ENCODE measurements at regions not wholly inside any gene's neighbourhood (a gene's known extent, or its start where the extent isn't known, plus 50 kb on each side); places are given as distances from the start of the nearest gene placed in this dataset.
"Not testable (repeated sequence)": the region's sequence is repeated elsewhere in the genome, so short reads cannot be mapped to it uniquely, and the experiment has no call there.

DNA sequence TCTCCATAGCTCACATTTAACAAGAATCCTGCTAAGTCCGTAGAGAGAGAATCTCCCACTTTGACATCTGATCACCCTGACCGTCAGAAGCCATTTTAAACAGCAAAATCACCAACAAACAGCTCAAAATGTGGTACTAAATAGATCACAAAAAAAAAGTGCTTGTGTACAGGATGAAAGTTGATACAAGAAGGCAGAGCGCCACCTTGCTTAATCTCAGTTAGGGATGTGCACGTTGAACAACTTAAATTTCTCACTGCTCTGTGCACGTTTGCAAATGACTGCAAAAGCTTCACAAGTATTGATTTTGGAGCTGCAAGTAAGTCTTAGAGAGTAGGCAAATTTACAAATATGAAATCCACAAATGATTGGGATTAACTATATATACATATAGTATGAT, 63.1 kb upstream of the NREP start:
- no peak for DNase-seq (ENCODE audit: low read depth in 2 of 2)

DNA sequence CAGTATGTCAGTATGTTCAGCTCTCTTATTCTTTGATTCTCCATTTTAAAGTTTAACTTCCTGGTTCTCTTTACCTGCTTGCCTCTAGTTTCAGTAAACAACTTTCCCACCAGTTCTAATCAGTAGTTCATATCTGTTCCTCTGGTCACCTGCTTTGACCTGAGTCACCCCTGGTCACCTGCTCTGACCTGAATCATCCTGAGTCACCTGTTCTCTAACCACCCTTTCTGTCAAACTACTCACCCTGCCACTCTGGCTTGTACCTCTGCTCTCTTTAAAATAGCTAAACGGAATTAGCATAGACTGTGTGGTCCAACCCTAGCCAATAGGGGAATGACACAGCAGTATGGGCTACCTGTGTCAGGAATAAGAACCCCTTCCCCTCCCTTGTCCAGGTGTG, 62.0 kb upstream of the NREP start:
- not testable (repeated sequence) for DNase-seq (ENCODE audit: low read depth in 2 of 2)

DNA sequence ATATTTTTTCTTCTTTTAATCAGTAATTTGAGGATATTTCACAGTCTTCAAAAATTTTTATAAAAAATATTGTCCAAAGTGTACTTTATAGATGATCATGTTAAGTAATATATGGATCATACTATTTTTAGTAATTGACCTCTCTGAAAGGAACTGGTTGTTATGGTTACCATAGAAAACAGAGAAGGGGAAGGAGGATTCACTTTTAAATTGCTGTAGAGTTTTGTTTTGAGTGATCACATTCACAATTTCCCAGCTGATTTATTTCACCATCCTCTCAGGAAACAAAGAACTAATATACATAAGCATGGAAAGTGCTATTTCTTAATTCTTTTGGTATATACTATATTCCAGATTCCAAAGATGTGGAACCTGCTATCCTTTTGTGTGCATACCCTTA, 56.5 kb upstream of the NREP start:
- no peak for DNase-seq (ENCODE audit: low read depth in 2 of 2)

DNA sequence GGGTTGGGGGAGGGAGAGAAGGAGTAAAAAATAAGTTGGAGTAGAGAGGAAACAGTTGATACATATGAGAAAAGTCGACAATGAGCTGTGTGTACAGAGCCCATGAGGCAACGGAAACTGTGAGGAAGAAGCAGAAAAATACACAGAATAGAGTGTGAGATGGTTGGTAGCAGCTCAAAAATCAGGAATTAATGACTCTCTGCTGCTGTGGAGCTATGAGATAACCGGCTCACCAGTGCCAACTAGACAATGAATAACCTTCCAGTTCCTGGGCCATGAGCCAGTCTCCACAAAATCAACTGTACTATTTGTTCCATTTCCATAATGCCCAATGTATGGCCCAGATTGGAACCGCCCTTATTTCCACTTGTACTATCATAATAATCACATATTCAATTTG, 53.1 kb upstream of the NREP start:
- DNase-seq (ENCODE audit: low read depth in 2 of 2) = no peak

Measured in fibroblast of skin of left biceps (primary cell).